ENCODE measurements at regions not wholly inside any gene's neighbourhood (a gene's known extent, or its start where the extent isn't known, plus 50 kb on each side); places are given as distances from the start of the nearest gene placed in this dataset.
"Not testable (repeated sequence)": the region's sequence is repeated elsewhere in the genome, so short reads cannot be mapped to it uniquely, and the experiment has no call there.

- no peak for DNase-seq (ENCODE audit: low spot score)
- no peak for FAIRE-seq
These were observed 998.7 kb downstream of the NCAM2 start for GRCh38 chr21:21996891-21997290.

DNA sequence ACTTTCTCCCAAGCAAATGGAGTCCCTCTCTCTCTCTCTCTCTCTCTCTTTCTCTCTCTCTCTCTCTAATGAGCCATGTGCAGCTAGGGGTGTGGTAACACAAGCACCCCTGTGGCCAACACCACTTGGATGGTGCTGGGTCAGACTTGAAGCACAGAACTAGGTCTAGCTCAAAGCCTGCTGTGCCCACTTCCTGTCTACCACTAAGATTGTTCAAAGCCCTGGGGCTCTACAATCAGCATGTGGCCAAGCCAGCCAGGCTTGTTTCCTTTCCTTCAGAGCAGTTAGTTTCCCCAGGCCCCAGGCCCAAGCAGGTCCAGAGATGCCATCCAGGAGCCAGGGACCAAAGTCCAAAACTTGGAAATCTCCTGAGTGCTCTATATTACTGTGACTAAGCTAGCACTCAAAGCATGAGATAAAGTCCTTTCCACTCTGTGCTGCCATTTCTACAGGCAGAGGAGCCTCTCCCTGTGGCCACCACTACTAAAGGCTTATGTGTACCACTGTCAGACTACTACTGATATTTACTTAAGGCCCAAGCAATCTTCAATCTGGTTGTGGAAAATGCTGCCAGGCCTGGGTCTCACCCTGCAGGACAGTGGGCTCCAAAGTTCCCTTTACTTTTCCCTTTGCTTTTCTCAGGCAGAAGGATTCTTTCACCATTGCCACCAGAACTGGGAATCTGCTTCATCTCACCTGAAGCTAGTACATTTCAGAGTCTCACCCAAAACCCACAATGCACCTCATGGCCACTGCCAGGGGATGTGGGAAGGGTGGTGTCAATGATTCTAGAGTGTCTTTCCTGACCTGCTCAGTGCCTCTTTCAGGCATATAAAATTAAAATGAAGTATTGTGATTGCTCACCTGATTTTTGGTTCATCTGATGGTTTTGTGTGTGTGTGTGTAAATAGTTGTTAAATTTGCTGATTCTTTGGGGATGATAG, 999.5 kb downstream of the NCAM2 start:
- FAIRE-seq (no peak), DNase-seq (ENCODE audit: low spot score) (no peak)

- FAIRE-seq (no peak), DNase-seq (ENCODE audit: low spot score) (no peak)
These were observed 1021.6 kb downstream of the NCAM2 start for GRCh38 chr21:22019766-22020165.

DNA sequence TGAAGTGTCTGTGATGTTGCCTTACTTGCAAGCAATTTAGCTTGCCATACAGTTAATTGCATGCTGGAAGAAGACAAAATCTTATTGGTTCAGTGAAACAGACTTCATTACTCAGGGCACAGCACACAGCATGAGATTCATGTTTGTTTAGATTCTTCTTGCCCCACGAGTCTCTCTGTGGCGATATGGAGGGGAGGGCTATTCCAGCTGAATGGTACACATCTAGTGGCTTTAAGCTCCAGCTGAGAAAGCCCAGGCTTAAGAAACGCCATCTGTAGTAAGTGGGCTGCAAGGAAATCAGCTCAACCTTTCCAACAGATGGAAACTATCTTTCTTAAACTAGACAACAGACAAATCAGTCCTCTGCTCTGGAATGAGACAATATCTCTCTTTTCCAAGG, 1022.0 kb downstream of the NCAM2 start:
- DNase-seq (ENCODE audit: low spot score) = no peak
- FAIRE-seq = no peak

- not testable (repeated sequence) for DNase-seq (ENCODE audit: low spot score); FAIRE-seq
These were observed 1025.7 kb downstream of the NCAM2 start for GRCh38 chr21:22023896-22024295.

DNA sequence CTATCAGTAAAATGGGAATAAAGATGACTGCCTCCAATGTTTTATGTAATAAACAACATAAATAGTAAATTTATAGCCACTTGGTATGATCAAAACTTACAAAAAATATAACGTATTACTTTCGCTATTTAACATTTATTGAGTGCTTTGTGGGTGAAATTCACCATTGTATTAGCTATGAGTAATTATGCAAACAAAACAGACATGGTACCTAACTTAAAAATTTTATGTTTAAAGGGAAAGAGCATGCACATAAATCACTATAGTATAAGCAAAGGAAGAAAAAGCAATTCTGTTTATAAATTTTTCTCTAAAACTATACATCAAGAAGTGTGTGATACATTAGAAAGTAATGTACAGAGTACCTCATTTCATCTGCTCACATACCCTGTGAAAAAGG, 1046.2 kb downstream of the NCAM2 start:
- no peak for FAIRE-seq
- DNase-seq (ENCODE audit: low spot score) = no peak

- no peak for FAIRE-seq
- no peak for DNase-seq (ENCODE audit: low spot score)
These were observed 1048.4 kb downstream of the NCAM2 start for GRCh38 chr21:22046576-22046975.

- FAIRE-seq = no peak
- no peak for DNase-seq (ENCODE audit: low spot score)
These were observed 1058.7 kb downstream of the NCAM2 start for GRCh38 chr21:22056904-22057303.

DNA sequence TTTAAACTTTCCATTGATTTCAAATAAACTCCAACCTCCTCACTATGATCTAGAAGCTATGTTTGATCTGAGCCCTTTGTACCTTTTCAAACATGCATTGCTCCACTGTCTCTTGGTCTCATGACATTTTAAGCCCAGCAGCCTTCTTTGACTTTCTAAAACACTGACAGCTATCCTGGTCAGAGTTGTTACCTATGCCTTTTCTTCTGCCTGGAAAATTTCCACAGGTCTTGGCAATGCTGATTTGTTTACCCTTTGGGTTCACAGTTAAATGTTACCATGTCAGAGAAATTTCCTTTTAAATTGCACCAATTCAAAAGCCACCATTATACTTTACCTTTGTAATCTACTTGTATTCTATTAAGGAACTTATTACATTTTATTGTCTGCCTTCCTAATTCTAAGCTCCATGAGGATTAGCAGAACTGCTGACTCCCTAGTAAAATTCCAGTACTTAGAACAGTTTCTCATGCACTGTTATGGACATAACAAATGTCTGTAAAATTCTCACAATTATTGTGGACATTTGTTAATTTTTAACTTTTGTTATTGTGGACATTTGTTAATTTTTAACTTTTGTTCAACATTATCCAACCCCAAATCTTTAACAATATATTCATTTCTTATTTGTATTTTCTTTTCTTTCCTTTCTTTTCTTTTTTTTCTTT, 1064.4 kb downstream of the NCAM2 start:
- no peak for FAIRE-seq

DNA sequence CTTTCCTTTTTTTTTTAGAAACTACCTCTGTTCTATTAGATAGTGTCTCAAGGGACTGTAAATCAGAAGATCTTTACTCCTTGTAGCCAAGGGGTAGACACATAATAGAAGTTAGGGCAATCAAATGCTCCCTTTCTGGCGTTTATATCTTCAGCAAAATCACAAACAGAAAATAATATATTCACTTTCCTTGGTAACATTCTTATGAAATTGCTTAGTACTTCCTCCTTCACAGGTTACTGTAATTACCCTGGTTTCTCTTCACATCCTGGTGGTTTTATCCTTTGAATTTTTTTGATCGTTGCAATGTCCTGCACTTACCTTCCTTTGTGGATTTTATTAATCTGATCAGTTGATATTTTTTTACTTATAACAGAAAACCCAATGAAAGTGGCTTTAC, 1064.9 kb downstream of the NCAM2 start:
- FAIRE-seq (no peak), DNase-seq (ENCODE audit: low spot score) (no peak)

More for the DNA sequence above, 1064.4 kb downstream of the NCAM2 start:
- no peak for DNase-seq (ENCODE audit: low spot score)

DNA sequence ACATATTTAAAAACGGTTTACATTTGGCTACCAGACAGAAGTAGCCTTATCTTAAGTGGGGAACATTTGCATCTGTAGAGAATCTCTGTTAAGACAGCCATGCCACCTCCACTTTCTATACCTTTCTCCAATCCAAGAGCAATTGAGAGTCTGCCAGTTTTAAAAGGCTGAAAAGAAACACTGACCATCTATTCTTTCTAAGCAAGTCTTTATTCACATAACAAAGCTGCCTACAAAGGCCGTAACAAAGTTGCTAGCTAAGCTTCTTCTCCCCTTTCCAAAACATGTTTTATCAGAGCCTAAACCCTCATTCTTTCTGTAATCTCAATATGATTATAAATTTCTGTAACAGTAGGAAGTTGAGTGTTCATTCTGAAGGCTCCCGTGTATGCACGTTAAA, 1078.3 kb downstream of the NCAM2 start:
- no peak for DNase-seq (ENCODE audit: low spot score)
- no peak for FAIRE-seq

- no peak for DNase-seq (ENCODE audit: low spot score)
- FAIRE-seq = no peak
These were observed 1085.7 kb downstream of the NCAM2 start for GRCh38 chr21:22083899-22084298.

GRCh38 chr21:22096314-22096713, 1098.1 kb downstream of the NCAM2 start:
- no peak for DNase-seq (ENCODE audit: low spot score)
- FAIRE-seq = no peak

GRCh38 chr21:22106720-22107410, 1108.7 kb downstream of the NCAM2 start:
- FAIRE-seq (no peak), DNase-seq (ENCODE audit: low spot score) (no peak)

DNA sequence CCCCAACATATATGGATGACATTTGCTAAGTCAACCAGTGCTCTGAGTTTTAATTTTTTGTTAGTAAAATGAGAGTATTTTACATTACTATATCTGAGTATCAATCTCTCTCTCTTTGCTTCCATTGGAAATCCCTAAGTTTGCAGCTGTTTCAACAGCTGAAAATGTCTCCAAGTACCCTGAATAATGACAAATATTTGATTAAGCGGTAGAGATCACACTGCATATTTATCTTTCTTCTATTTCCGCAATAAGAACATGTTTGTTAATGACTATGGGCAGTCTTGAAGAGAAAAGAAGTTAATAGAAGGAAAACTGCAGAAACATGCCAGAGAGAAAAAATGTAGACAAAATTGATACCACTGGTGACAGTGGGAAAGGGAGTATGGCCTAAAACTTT, 1117.5 kb downstream of the NCAM2 start:
- no peak for DNase-seq (ENCODE audit: low spot score)
- no peak for FAIRE-seq

GRCh38 chr21:22120616-22121266, 1122.5 kb downstream of the NCAM2 start:
- FAIRE-seq = no peak
- no peak for DNase-seq (ENCODE audit: low spot score)

GRCh38 chr21:22125581-22125980, 1127.4 kb downstream of the NCAM2 start:
- DNase-seq (ENCODE audit: low spot score) (no peak), FAIRE-seq (no peak)

- no peak for DNase-seq (ENCODE audit: low spot score)
- peak; percentile 7 for FAIRE-seq
These were observed 1130.5 kb downstream of the NCAM2 start for GRCh38 chr21:22128671-22129070.

DNA sequence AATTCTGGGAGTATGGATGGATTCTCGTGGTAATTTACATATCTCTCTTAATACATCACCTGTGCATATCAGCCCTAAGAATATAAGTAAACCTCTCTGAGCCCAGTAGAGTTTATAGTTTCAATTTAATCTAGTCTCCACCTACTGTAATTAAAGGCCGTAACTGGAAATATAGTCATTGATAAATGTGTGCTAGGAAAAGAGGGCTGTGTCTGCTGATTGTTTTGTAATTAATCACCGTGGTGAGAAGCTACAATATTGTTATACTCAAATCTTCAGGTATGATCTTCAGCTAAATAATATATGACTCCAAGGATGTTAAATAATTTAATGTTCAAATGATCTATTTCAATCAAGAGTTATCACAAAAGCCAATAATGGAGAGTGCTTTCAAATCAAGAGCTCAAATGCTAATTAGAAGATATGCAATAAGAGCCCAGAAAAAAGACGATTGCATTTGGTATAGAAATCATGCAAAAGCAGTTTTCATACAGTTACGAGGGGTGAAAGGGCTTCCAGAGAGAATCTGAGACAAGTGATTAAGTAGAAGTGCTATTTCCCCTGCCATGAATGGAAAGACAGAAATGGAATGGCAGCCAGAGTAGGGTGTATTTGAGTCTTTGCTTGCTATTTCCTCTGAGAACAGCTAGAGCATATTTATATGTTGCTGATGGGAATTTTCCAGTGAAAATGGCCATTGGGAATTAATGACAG, 1134.3 kb downstream of the NCAM2 start:
- no peak for DNase-seq (ENCODE audit: low spot score)
- FAIRE-seq = no peak

DNA sequence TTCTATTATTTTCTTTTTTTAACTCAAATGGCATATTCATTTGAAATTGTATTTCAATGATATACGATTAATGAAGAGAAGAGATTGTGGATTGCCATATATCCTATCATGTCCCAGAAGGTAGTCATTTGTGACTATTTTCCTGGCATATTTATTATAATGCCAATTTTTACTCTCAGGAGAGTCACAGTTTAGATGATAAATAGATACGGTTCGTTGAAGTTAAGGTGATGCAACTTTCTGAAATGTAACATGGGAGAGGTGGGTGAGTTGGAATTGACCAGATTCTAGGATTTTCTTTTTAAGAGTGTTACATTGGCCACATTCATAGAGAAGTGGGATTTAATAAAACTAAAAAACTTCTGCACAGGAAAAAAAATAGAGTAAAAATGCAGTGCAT, 1138.5 kb downstream of the NCAM2 start:
- FAIRE-seq (no peak), DNase-seq (ENCODE audit: low spot score) (no peak)

Data from RCC 7860 (cell line).